HL-60 (cell line): ENCODE measurements at regions not wholly inside any gene's neighbourhood (a gene's known extent, or its start where the extent isn't known, plus 50 kb on each side); places are given as distances from the start of the nearest gene placed in this dataset.

ENCODE experiments used
- CTCF ChIP-seq: IDR thresholded peaks from one replicate; pipeline ENCODE4 v1.5.1; 2011; ENCODE audit warnings: low read length, control low read depth, inconsistent platforms; ENCODE audit not compliant: insufficient read depth
- SPI1 ChIP-seq: IDR thresholded peaks from 2 replicates; pipeline ENCODE4 v1.6.1; 2012; ENCODE audit warnings: low read depth, mild to moderate bottlenecking, borderline replicate concordance

DNA sequence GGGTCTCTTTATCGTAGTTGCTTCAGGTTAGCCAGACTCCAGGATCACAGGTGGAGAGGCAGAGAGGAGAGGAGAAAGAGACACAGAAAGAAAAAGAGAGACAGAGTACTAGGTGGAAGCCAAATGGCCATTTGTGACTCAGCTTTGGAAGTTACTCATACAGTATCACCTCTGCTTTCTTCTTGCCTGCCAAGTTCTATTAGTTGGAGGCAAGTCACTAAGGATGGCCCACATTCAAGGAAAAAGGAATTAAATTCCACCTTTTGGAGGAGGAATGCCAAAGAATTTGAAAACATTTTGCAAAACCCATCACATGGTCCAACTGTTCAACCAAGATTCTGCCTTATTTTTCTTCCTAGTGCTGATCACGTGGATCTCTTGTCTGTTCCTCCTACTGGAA lies 291.1 kb downstream of the CHL1 start:
- TF ChIP-seq CTCF (no peak), SPI1 (no peak)
